Peyer's patch (tissue), 4 donors: ENCODE measurements at regions not wholly inside any gene's neighbourhood (a gene's known extent, or its start where the extent isn't known, plus 50 kb on each side); places are given as distances from the start of the nearest gene placed in this dataset.

ENCODE experiments used
- DNase-seq, 3 donors: peaks; one replicate each; pipeline ENCODE4 v3.0.0-alpha.2; 2017 to 2019
- H3K27ac ChIP-seq, 4 donors: fragments of 200-600 bp; sonication (generic); one replicate each; pipeline ENCODE4 v1.5.1; 2016 to 2019
- H3K27me3 ChIP-seq, 2 donors: fragments of 200-600 bp; sonication (generic); one replicate each; pipeline ENCODE4 v1.5.1; 2019
- H3K36me3 ChIP-seq, 3 donors: fragments of 200-600 bp; sonication (generic); one replicate each; pipeline ENCODE4 v1.5.1; 2016 to 2019
- H3K4me1 ChIP-seq, 4 donors: fragments of 200-600 bp; sonication (generic); one replicate each; pipeline ENCODE4 v1.5.1; 2016 to 2019
- H3K4me3 ChIP-seq, 4 donors: fragments of 200-600 bp; sonication (generic); 1 replicate in 3 of 4; 2 replicates in 1 of 4; pipeline ENCODE4 v1.5.1; 2016 to 2019; ENCODE audit warnings: mild to moderate bottlenecking in 1 of 4
- H3K9me3 ChIP-seq, 4 donors: fragments of 200-600 bp; sonication (generic); one replicate each; pipeline ENCODE4 v1.5.1; 2016 to 2019; ENCODE audit warnings: mild to moderate bottlenecking in 1 of 4
- CTCF ChIP-seq, 6 experiments: fragments of 450-650 bp in 4 of 6; fragments of 200-600 bp in 2 of 6; sonication (generic) in 1 of 6; IDR thresholded peaks; one replicate each; pipeline ENCODE4 v1.5.1; 2017 to 2019; ENCODE audit warnings: antibody characterized with exemption in 6 of 6, mild to moderate bottlenecking in 3 of 6, moderate library complexity in 1 of 6
- POLR2A ChIP-seq, 2 donors: fragments of 450-650 bp; IDR thresholded peaks; one replicate each; pipeline ENCODE4 v1.5.1; 2017; ENCODE audit warnings: antibody characterized with exemption in 2 of 2, mild to moderate bottlenecking in 2 of 2, moderate library complexity in 2 of 2

- Histone ChIP-seq H3K27ac (no peak overlapping the region), H3K9me3 (no peaks in the 10 kb centered on the region), H3K4me1 (peaks cover 0 to 9% (median 0%) of the 10 kb centered on the region in 4 donors), H3K4me3 (no peak overlapping the region), H3K27me3 (no peaks in the 10 kb centered on the region), H3K36me3 (no peaks in the 10 kb centered on the region)
- no peak for DNase-seq
- TF ChIP-seq POLR2A (IDR thresholded peaks at IDR 0.05) = no peak
- TF ChIP-seq CTCF (IDR thresholded peaks at IDR 0.05) = no peak
These were observed 165.8 kb downstream of the MAF start for GRCh38 chr16:79434771-79435170.

- no peak for DNase-seq
- Histone ChIP-seq H3K9me3 (no peaks in the 10 kb centered on the region), H3K27me3 (no peaks in the 10 kb centered on the region), H3K4me3 (no peak overlapping the region), H3K27ac (no peak overlapping the region), H3K4me1 (peaks cover 0 to 16% (median 0%) of the 10 kb centered on the region in 4 donors), H3K36me3 (no peaks in the 10 kb centered on the region)
- TF ChIP-seq CTCF (IDR thresholded peaks at IDR 0.05) (no peak), POLR2A (IDR thresholded peaks at IDR 0.05) (no peak)
These were observed 166.4 kb downstream of the MAF start for GRCh38 chr16:79434092-79434491.

GRCh38 chr16:79431923-79432322 is 168.6 kb downstream of the MAF start:
- no peaks in the 10 kb centered on the region for H3K27me3 ChIP-seq
- no peaks in the 10 kb centered on the region for H3K9me3 ChIP-seq
- peaks cover 0 to 16% (median 0%) of the 10 kb centered on the region in 4 donors for H3K4me1 ChIP-seq
- no peak overlapping the region for H3K4me3 ChIP-seq
- H3K27ac ChIP-seq = no peak overlapping the region
- no peaks in the 10 kb centered on the region for H3K36me3 ChIP-seq
- DNase-seq = no peak
- no peak for TF ChIP-seq CTCF (IDR thresholded peaks at IDR 0.05)
- no peak for TF ChIP-seq POLR2A (IDR thresholded peaks at IDR 0.05)

GRCh38 chr16:79430191-79430678 is 170.3 kb downstream of the MAF start:
- H3K4me1 ChIP-seq = peaks cover 0 to 16% (median 0%) of the 10 kb centered on the region in 4 donors
- no peak overlapping the region for H3K27ac ChIP-seq
- no peaks in the 10 kb centered on the region for H3K27me3 ChIP-seq
- H3K4me3 ChIP-seq = no peak overlapping the region
- no peak for DNase-seq
- H3K36me3 ChIP-seq = no peaks in the 10 kb centered on the region
- TF ChIP-seq CTCF (IDR thresholded peaks at IDR 0.05) (no peak), POLR2A (IDR thresholded peaks at IDR 0.05) (no peak)
- H3K9me3 ChIP-seq = no peaks in the 10 kb centered on the region

- Histone ChIP-seq H3K36me3 (no peaks in the 10 kb centered on the region), H3K4me1 (peaks cover 0 to 16% (median 0%) of the 10 kb centered on the region in 4 donors), H3K9me3 (no peaks in the 10 kb centered on the region), H3K27ac (no peak overlapping the region), H3K27me3 (no peaks in the 10 kb centered on the region), H3K4me3 (no peak overlapping the region)
- TF ChIP-seq POLR2A (IDR thresholded peaks at IDR 0.05) = no peak
- no peak for TF ChIP-seq CTCF (IDR thresholded peaks at IDR 0.05)
- DNase-seq = no peak
These were observed 171.0 kb downstream of the MAF start for GRCh38 chr16:79429381-79430190.
